ENCODE measurements at regions not wholly inside any gene's neighbourhood (a gene's known extent, or its start where the extent isn't known, plus 50 kb on each side); places are given as distances from the start of the nearest gene placed in this dataset.
"Not testable (repeated sequence)": the region's sequence is repeated elsewhere in the genome, so short reads cannot be mapped to it uniquely, and the experiment has no call there.

DNA sequence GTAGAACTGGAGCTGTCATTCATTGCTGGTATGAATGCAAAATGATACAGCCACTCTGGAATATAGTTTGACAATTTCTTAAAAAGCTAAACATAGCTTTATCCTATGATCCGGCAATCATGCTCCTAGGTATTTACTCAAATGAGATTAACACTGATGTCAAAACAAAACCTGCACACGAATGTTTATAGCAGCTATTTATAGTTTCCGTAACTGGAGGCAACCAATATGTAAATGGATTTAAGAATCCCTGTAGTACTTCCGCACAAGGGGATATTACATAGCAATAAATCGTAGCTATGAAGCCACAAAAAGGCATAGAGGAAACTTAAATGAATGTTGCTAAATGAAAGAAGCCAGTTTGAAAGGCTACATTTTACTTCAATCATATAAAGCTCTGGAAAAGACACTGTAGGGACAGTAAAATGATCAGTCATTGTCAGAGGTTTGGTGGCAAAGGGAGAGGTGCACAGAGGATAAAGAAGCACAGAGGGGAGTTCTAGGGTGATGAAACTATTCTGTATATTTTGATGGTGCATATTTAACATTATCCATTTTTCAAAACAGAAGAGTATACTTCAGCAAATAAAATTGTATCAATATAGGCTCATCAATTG lies 1893.0 kb upstream of the PCDH20 start:
- in situ Hi-C loops (cut with HindIII; ENCODE audit: low pct_unique_long_range_greater_than_20kb, low sequenced_read_pairs): no loop called here
- DNase-seq (ENCODE audit: low read depth, low spot score): no peak

DNA sequence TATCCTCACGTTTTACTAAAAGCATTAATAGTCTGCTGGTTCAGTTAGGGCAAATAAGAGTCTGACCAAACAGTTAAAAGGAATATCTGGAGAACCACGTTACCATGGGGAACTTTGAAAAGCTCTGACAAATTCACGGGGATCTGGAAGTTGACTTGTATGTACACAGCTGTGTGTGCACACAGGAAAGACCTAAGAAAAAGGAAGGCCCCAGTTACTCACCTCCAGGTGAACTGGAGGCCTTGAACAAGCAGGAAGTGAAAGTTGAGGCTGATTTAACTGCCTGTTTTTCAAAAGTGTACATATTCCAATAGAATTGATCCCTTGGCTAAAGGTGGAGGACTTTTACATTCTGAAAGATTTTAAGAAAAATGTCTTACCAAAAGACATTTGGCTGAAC lies 1891.6 kb upstream of the PCDH20 start:
- no peak for DNase-seq (ENCODE audit: low read depth, low spot score)
- in situ Hi-C loops (cut with HindIII; ENCODE audit: low pct_unique_long_range_greater_than_20kb, low sequenced_read_pairs): no loop called here

DNA sequence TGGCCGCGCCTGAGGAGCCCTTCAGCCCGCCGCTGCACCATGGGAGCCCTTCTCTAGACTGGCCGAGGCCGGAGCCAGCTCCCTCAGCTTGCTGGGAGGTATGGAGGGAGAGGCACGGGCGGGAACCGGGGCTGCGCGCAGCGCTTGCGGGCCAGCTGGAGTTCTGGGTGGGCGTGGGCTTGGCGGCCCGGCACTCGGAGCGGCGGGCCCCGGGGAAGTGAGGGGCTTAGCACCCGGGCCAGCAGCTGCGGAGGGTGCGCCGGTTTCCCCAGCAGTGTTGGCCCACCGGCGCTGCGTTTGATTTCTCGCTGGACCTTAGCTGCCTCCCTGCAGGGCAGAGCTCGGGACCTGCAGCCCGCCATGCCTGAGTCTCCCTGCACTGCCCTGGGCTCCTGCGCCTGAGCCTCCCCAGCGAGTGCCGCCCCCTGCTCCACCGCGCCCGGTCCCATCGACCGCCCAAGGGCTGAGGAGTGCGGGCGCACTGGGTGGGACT lies 1890.0 kb upstream of the PCDH20 start:
- DNase-seq (ENCODE audit: low read depth, low spot score): no peak
- in situ Hi-C loops (cut with HindIII; ENCODE audit: low pct_unique_long_range_greater_than_20kb, low sequenced_read_pairs): no loop called here

DNA sequence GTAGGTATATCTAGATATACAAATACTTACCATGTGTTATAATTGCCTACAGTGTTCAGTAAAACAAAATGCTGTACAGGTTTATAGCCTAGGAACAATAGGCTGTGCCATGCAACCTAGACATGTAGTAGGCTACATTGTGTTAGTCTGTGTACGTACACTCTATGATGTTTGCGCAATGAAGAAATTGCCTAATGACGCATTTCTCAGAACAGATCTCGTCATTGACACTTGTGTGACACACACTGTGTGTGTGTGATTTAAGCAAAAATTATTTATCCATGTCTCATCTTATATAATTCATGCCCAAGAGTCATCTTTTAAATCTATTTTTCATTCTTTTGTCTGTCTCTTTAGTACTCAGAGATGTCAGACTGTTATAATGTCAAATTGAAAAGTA lies 1888.8 kb upstream of the PCDH20 start:
- no peak for DNase-seq (ENCODE audit: low read depth, low spot score)
- in situ Hi-C loops (cut with HindIII; ENCODE audit: low pct_unique_long_range_greater_than_20kb, low sequenced_read_pairs): no loop called here

DNA sequence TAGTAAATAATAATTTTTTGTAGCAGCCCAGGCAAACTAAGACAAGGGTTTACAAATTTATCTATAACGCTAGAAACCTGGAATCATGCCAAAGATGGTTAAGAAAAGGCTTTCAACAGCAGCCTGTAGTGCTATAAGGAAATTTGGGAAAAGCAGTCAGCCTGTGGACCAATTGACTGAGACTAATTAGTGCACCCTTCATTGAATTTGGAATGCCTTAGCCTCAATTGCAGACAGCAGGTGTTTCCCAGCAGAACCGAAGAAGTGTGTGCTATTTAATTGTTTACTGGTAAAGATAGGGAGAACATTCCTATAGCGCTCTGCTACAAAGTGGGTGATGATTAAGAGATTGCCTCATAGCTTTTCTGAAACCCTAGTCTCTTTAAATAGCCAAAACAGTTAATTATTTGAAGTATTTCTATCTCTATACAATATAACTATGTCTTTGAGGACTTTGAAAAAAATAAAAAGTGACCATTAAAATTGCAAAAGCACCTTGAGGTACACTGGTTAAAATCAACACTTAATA lies 1884.3 kb upstream of the PCDH20 start:
- in situ Hi-C loops (cut with HindIII; ENCODE audit: low pct_unique_long_range_greater_than_20kb, low sequenced_read_pairs): no loop called here
- no peak for DNase-seq (ENCODE audit: low read depth, low spot score)

DNA sequence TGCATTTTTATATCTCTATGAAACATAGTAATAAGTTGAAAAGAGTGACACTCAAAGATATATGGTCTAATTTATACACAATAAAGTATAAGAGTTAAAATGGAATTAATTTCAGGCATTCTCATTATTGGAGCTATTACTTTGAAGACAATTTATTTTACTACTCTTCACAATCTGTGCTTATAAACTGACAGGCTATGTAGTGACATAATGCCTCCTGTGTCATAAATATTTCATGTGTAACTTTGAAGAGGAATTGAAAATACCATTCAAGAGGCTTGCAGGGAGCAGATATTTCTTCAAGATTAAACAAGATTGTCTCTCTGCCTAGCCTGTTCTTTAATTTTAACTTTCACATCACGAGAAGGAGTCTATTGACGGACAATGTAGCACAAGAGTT lies 1881.5 kb upstream of the PCDH20 start:
- in situ Hi-C loops (cut with HindIII; ENCODE audit: low pct_unique_long_range_greater_than_20kb, low sequenced_read_pairs): no loop called here
- DNase-seq (ENCODE audit: low read depth, low spot score): no peak

DNA sequence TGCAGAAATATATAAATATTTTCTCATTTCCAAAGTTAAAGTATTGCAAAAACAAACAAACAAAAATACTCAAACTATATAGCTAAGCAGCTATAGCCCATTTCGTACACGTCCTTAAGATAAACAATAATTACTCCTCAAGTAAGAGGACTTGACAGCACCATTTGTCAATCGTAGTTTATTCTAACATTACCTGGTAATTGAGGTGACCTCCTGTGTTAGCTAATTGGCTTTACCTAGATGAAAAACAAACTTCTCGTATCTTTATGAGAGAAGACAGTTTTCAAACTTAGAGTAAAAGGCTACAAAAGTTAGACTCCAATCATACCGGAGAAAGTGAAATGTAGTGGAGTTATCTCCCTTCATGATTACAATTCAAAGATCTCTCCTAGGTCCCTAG lies 1876.1 kb upstream of the PCDH20 start:
- in situ Hi-C loops (cut with HindIII; ENCODE audit: low pct_unique_long_range_greater_than_20kb, low sequenced_read_pairs): no loop called here
- no peak for DNase-seq (ENCODE audit: low read depth, low spot score)

DNA sequence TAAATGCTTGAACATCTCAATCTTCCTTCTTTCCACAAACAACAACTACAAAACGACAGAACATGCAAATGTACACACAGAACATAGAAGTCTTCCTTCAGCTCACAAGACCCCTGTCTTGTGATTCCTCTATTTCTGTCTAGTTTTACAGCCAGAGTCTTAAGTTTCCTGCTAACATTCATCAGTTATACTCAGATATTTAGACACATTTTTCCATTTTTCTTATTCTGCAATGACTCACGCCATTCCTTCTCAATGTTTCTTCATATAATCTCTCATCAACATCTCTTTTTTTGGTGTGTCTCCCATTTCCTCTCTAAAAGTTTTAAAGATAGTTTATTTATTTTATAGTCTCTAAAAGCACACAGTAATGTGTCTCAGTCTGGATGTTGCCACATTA lies 1872.9 kb upstream of the PCDH20 start:
- peak; percentile 4 for DNase-seq (ENCODE audit: low read depth, low spot score)
- in situ Hi-C loops (cut with HindIII; ENCODE audit: low pct_unique_long_range_greater_than_20kb, low sequenced_read_pairs): no loop called here

DNA sequence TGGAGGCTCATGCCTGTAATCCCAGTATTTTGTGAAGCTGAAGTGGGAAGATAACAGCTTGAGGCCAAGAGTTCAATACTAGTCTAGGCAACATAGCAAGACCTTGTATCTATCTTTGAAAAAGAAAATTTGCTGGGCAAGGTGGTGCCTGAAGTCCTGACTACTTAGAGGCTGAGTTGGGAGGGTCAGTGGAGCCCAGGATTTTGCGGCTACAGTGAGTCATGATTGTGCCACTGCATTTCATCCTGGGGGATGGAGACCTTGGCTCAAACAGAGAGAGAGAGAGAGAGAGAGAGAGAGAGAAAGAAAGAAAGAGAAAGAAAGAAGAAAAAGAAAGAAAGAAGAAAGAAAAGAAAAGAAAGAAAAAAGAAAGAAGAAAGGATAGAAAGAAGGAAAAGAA lies 1872.3 kb upstream of the PCDH20 start:
- no peak for DNase-seq (ENCODE audit: low read depth, low spot score)
- in situ Hi-C loops (cut with HindIII; ENCODE audit: low pct_unique_long_range_greater_than_20kb, low sequenced_read_pairs): no loop called here

DNA sequence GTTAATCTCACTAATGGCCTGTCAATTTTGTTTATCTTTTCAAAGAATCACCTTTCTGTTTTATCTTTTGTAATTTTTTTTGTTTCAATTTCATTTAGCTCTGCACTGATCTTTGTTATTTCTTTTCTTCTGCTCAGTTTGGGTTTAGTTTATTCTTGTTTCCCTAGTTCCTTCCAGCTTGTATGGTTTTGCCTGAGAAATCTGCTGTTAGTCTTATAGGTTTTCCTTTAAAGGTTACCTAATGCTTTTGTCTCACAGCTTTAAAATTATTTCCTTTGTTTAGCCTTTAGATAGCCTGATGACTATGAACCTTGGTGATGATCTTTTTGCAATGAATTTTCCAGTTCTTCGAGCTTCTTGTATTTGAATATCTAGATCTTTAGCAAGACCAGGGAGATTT lies 1869.8 kb upstream of the PCDH20 start:
- in situ Hi-C loops (cut with HindIII; ENCODE audit: low pct_unique_long_range_greater_than_20kb, low sequenced_read_pairs): no loop called here
- no peak for DNase-seq (ENCODE audit: low read depth, low spot score)

DNA sequence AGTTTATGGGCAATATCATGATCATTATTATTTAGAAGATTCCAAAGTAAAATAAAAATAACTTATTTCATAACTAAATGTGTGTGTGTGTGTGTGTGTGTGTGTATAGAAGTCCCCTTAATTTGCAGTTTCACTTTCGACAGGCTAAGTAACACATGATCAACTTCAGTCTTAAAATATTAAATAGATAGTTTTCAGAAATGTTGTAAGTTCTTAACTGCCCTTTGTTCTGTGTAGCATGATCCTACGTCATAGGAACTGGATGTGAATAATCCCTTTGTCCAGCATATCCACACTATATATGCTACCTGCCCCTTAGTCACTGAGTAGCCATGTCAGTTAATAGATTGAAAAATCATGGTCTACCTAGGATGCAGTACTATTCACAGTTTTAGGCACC lies 1863.5 kb upstream of the PCDH20 start:
- in situ Hi-C loops (cut with HindIII; ENCODE audit: low pct_unique_long_range_greater_than_20kb, low sequenced_read_pairs): no loop called here
- peak; percentile 94 for DNase-seq (ENCODE audit: low read depth, low spot score)

DNA sequence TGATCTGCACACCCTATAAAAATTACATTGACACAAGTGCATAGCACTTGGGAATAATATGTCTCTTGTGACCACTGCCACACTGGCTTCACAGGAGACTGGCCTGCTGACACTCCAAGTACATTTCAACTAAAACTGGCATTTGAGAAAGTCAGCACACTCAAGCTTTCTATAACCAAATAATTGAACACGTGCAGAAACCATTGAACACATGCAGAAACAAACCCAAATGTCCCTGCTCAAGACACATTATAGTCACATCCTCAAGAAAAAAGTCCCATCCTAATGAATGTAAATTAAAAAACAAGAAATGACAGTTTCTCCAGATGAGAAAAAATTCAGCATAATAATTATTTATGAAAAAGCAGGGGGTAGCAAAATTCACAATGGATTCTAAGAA lies 1859.1 kb upstream of the PCDH20 start:
- in situ Hi-C loops (cut with HindIII; ENCODE audit: low pct_unique_long_range_greater_than_20kb, low sequenced_read_pairs): no loop called here
- no peak for DNase-seq (ENCODE audit: low read depth, low spot score)

DNA sequence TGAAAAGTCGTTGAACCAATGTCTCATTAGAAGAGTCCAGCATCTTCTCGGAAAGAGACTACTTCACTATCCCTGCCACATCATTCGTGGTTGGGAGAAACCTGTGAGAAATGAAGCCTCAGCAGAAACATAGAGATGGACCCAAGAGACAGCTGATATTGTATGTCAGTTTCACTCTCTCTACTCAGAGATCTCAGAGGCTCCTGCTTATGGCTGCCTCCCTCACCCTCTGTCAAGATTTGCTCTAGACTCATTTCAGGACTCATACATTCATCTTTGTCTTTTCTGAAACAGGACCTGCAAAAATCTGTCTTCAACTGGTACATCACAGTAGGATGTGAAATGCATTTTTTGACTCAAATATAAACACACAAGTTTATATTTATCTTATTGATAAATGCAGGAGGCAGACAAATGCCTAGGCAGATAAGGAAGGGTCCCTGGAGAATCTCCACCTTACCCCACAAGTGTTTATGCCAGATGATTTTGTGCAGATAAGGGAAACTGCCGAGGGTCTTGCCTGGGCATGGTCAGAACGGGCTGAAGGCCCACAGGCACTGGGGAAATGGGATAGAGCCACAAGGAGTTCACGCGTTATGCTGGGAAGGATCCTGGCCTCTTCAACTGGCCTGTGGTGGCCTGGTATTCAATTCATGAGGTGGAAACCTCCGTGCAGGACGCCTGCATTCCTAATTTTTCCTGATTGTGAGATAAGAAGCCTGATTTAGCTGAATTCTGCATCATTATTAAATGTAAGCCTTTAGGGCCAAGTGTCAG lies 1834.0 kb upstream of the PCDH20 start:
- no peak for DNase-seq (ENCODE audit: low read depth, low spot score)
- in situ Hi-C loops (cut with HindIII; ENCODE audit: low pct_unique_long_range_greater_than_20kb, low sequenced_read_pairs): no loop called here

DNA sequence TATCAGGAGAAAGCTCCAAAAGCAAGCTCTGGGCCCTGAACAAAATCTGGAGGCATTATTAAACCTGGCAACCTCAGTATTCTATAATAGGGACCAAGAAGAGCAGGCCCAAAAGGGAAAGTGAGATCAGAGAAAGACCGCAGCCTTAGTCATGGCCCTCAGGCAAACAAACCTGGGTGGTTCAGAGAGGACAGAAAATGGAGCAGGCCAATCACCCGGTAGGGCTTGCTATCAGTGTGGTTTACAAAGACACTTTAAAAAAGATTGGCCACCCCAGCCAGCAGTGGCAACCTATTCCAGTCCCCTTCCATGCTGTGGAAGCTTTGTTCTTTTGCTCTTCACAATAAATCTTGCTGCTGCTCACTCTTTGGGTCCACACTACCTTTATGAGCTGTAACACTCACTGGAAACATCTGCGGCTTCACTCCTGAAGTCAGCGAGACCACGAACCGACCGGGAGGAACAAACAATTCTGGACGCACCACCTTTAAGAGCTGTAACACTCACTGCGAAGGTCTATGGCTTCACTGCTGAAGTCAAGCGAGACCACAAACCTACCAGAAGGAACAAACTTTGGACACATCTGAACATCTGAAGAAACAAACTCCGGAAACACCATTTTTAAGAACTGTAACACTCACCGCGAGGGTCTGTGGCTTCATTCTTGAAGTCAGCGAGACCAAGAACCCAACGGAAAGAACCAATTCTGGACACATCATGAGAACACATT lies 1821.2 kb upstream of the PCDH20 start:
- DNase-seq (ENCODE audit: low read depth, low spot score); in situ Hi-C loops (cut with HindIII; ENCODE audit: low pct_unique_long_range_greater_than_20kb, low sequenced_read_pairs): not testable (repeated sequence)

DNA sequence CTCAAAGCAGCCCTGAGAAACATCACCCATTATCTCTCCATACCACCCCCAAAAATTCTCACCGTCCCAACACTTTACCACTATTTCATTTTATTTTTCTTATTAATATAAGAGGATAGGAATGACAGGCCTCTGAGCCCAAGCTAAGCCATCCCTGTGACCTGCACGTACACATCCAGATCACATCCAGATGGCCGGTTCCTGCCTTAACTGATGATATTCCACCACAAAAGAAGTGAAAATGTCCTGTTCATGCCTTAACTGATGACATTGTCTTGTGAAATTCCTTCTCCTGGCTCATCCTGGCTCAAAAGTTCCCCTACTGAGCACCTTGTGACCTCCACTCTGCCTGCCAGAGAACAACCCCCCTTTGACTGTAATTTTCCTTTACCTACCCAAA lies 1802.9 kb upstream of the PCDH20 start:
- DNase-seq (ENCODE audit: low read depth, low spot score); in situ Hi-C loops (cut with HindIII; ENCODE audit: low pct_unique_long_range_greater_than_20kb, low sequenced_read_pairs): not testable (repeated sequence)

DNA sequence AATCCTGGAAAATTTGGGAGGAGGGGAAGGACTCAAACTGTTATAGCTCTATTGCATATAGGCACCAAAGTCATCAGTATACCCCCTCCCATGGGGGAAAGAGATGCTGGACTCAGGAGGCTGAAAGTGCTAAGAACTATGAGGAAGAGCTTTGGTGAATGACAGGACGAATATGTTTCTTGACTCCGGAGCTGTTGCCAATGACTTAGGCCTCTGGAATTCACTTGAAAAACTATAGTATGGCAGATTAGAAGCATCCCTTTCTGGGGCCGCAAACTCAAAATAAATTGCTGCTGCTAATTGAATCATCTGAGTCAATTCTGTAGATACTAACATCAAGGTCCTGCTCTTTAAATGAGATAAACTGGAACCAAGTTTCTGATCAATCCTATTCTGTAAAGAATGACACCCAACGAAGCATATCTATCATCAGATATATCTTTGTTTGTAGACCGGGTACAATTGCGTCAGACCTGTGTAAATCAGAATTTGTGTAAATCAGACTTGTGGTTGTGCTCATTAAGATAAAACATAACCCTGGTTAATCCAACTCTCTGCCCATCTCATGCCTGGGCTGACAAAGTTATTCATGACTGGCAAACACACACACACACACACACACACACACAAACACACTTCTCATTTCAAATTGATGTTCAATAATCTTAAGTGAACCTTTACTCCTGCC lies 1793.8 kb upstream of the PCDH20 start:
- DNase-seq (ENCODE audit: low read depth, low spot score): no peak
- in situ Hi-C loops (cut with HindIII; ENCODE audit: low pct_unique_long_range_greater_than_20kb, low sequenced_read_pairs): no loop called here

DNA sequence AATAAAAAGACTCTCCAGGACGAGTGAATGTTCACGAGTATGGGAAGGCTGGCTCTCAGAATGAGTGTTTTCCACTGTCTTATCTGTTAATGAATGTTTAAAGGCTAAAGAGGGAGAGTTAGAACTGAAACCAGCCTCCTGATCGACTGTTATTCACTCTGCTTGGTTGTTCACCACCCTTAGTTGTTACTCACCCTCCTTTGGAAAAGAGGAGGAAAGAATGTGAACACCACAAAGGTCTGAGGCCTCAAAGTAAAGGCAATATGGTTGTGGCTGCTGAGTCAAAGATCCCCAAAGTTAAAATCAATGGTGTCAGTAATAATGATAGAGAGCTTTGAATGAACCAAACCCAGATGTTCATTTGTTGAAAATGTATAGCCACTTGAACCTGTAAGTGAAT lies 1793.2 kb upstream of the PCDH20 start:
- DNase-seq (ENCODE audit: low read depth, low spot score): no peak
- in situ Hi-C loops (cut with HindIII; ENCODE audit: low pct_unique_long_range_greater_than_20kb, low sequenced_read_pairs): no loop called here

DNA sequence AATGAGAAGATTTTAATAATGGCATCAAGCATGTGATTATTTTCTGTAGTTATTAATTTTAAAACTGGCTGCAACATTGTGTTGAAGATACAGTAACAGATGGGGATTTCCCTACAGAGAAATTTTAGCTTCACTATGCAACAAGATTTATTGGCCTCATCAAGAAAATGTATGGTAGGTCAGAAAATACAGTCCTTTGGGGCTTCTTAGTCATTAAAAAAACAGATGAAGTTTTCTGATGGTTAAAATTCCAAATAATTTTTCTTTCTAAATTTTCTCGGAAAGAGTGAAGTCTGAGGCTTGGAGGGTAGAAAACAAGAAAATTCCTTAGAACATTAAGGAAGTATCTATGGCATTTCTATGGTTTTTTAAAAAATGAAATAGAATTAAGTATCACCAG lies 1790.8 kb upstream of the PCDH20 start:
- in situ Hi-C loops (cut with HindIII; ENCODE audit: low pct_unique_long_range_greater_than_20kb, low sequenced_read_pairs): no loop called here
- no peak for DNase-seq (ENCODE audit: low read depth, low spot score)

Measured in SK-MEL-5 (cell line).